HepG2 (cell line): ENCODE measurements at regions not wholly inside any gene's neighbourhood (a gene's known extent, or its start where the extent isn't known, plus 50 kb on each side); places are given as distances from the start of the nearest gene placed in this dataset.

Source experiments
- ATAC-seq: fragments of 200-7000 bp; cut with Tn5 transposase; 3 replicates; pipeline ENCODE4 v1.9.1; 2020; ENCODE audit warnings: mild to moderate bottlenecking, moderate library complexity
- BruUV-seq: library from RNA; stranded (reverse); fragments of 400-500 nt; replicated peaks from 2 replicates; lab custom pipeline; 2021; lab: Mats Ljungman, UMichigan
- CTCF ChIA-PET: fragments of 300-600 bp; formaldehyde crosslinking; extraction: SDS; loops from one replicate; lab custom pipeline; 2021; ENCODE audit warnings: low total read pairs, inconsistent platforms, low intra/inter-chr PET ratio; lab: Yijun Ruan, JAX
- POLR2A ChIA-PET: fragments of 350-600 bp; sonication (Branson Sonifier 250); formaldehyde crosslinking; loops from one replicate; lab custom pipeline; 2020; ENCODE audit warnings: antibody characterized with exemption, inconsistent platforms; lab: Yijun Ruan, JAX
- DNase-seq: peaks from one replicate; pipeline ENCODE4 v3.0.0-alpha.2; 2015; ENCODE audit warnings: low spot score
- FAIRE-seq: peaks from 3 replicates; lab custom pipeline; 2011; peaks lifted over from hg19 to GRCh38; lab: Jason Lieb, UNC
- H2AFZ ChIP-seq: one replicate; pipeline ENCODE4 v1.6.1; 2011; ENCODE audit warnings: low read length, inconsistent platforms
- H3K27ac ChIP-seq: fragments of 300-600 bp; 3 replicates; pipeline ENCODE4 v1.8.0; 2011; ENCODE audit warnings: mixed run types, mild to moderate bottlenecking, mixed read lengths, low read length, inconsistent platforms; ENCODE audit not compliant: insufficient read depth; ENCODE audit errors: extremely low read length
- H3K27me3 ChIP-seq, 2 experiments: fragments of 200-600 bp in 1 of 2; 2 replicates in 1 of 2; 3 replicates in 1 of 2; pipeline versions ENCODE4 v1.6.0 to v1.8.0; 2011; ENCODE audit warnings: low read length in 2 of 2, mild to moderate bottlenecking in 2 of 2, moderate library complexity in 2 of 2, inconsistent platforms in 1 of 2; ENCODE audit not compliant: insufficient read depth in 2 of 2, control insufficient read depth in 1 of 2
- H3K36me3 ChIP-seq, 2 experiments: fragments of 200-600 bp in 1 of 2; replicated peaks in 1 of 2; 2 replicates in 1 of 2; 3 replicates in 1 of 2; pipeline versions ENCODE4 v1.5.1 to v1.8.0; 2011; ENCODE audit warnings: low read length in 2 of 2, inconsistent platforms in 1 of 2; ENCODE audit not compliant: insufficient read depth in 2 of 2, control insufficient read depth in 1 of 2
- H3K4me1 ChIP-seq: 2 replicates; pipeline ENCODE4 v1.5.1; 2012; ENCODE audit warnings: low read length, inconsistent platforms; ENCODE audit not compliant: insufficient read depth
- H3K4me2 ChIP-seq: 2 replicates; pipeline ENCODE4 v1.6.0; 2011; ENCODE audit warnings: low read depth, low read length, inconsistent platforms
- H3K4me3 ChIP-seq, 3 experiments: fragments of 200-600 bp in 1 of 3; sonication (generic), shearing (Covaris generic) in 1 of 3; replicated peaks in 1 of 3; 2 replicates each; pipeline ENCODE4 v1.5.1; 2011 to 2016; ENCODE audit warnings: low read length in 3 of 3, inconsistent platforms in 2 of 3, low read depth in 2 of 3, mild to moderate bottlenecking in 2 of 3, control low read depth in 1 of 3, mixed read lengths in 1 of 3; ENCODE audit not compliant: insufficient read depth in 1 of 3
- H3K79me2 ChIP-seq: one replicate; pipeline ENCODE4 v1.6.1; 2011; ENCODE audit warnings: low read length, inconsistent platforms; ENCODE audit not compliant: insufficient read depth
- H3K9ac ChIP-seq: 2 replicates; pipeline ENCODE4 v1.6.0; 2011; ENCODE audit warnings: mild to moderate bottlenecking, low read depth, low read length, inconsistent platforms; ENCODE audit not compliant: insufficient read depth
- H3K9me3 ChIP-seq: 2 replicates; pipeline ENCODE4 v1.5.1; 2012; ENCODE audit warnings: mild to moderate bottlenecking, low read length
- H4K20me1 ChIP-seq: 2 replicates; pipeline ENCODE4 v1.6.0; 2011; ENCODE audit warnings: inconsistent platforms, mild to moderate bottlenecking, low read length, moderate library complexity; ENCODE audit not compliant: insufficient read depth
- MXD4 ChIP-seq: IDR thresholded peaks from 2 replicates; pipeline ENCODE4 v1.6.1; 2016; ENCODE audit warnings: mild to moderate bottlenecking, missing biosample characterization, missing genetic modification reagents
- NKX3-1 ChIP-seq: sonication (generic); formaldehyde crosslinking; IDR thresholded peaks from 2 replicates; pipeline ENCODE4 v1.5.0; 2020; ENCODE audit warnings: missing genetic modification reagents
- PAF1 ChIP-seq: IDR thresholded peaks from 2 replicates; pipeline ENCODE4 v1.6.1; 2016; ENCODE audit warnings: missing genetic modification reagents, missing compliant biosample characterization
- POLR2A ChIP-seq, 2 experiments: IDR thresholded peaks; 2 replicates each; pipeline ENCODE4 v1.6.1; 2011; ENCODE audit warnings: low read depth in 2 of 2, low read length in 2 of 2, mild to moderate bottlenecking in 1 of 2, moderate library complexity in 1 of 2; ENCODE audit not compliant: insufficient read depth in 1 of 2
- RARG ChIP-seq: sonication (generic); formaldehyde crosslinking; IDR thresholded peaks from 2 replicates; pipeline ENCODE4 v1.4.0; 2020; ENCODE audit warnings: low read depth, mild to moderate bottlenecking, missing genetic modification reagents
- ZFP36 ChIP-seq: fragments of 150-350 bp; IDR thresholded peaks from 2 replicates; pipeline ENCODE4 v1.6.1; 2018; ENCODE audit warnings: borderline replicate concordance, low read length, low read depth; ENCODE audit not compliant: partially characterized antibody
- ZKSCAN5 ChIP-seq: sonication (generic); formaldehyde crosslinking; IDR thresholded peaks from 2 replicates; pipeline ENCODE4 v1.5.1; 2020; ENCODE audit warnings: mild to moderate bottlenecking, missing genetic modification reagents
- WGBS: methylation state at CpG from one replicate; pipeline ENCODE4 v1.1.6; 2017; ENCODE audit warnings: low lambda C conversion rate; 5-methylcytosine and 5-hydroxymethylcytosine counted together
- in situ Hi-C: cut with HindIII; loops from 2 replicates; pipeline ENCODE4 v1.10.0; 2017; ENCODE audit warnings: low pct_unique_long_range_greater_than_20kb; ENCODE audit not compliant: extremely low pct_ligation_motif_present
- intact Hi-C: fragments of 100-400 bp; cut with micrococcal nuclease; formaldehyde crosslinking; loops from one replicate; pipeline ENCODE4 v1.10.0; 2022; ENCODE audit not compliant: unreplicated experiment
- TF ChIP-seq, protein P1 (sequence below): sonication (generic); formaldehyde crosslinking; conservative IDR thresholded peaks from 2 replicates; pipeline ENCODE4 v1.4.0; 2020; ENCODE audit warnings: mild to moderate bottlenecking, missing genetic modification reagents, moderate library complexity
- TF ChIP-seq, protein P2 (sequence below): sonication (generic); formaldehyde crosslinking; IDR thresholded peaks from 2 replicates; pipeline ENCODE4 v1.5.1; 2020; ENCODE audit warnings: missing genetic modification reagents, mild to moderate bottlenecking, borderline replicate concordance

DNA sequence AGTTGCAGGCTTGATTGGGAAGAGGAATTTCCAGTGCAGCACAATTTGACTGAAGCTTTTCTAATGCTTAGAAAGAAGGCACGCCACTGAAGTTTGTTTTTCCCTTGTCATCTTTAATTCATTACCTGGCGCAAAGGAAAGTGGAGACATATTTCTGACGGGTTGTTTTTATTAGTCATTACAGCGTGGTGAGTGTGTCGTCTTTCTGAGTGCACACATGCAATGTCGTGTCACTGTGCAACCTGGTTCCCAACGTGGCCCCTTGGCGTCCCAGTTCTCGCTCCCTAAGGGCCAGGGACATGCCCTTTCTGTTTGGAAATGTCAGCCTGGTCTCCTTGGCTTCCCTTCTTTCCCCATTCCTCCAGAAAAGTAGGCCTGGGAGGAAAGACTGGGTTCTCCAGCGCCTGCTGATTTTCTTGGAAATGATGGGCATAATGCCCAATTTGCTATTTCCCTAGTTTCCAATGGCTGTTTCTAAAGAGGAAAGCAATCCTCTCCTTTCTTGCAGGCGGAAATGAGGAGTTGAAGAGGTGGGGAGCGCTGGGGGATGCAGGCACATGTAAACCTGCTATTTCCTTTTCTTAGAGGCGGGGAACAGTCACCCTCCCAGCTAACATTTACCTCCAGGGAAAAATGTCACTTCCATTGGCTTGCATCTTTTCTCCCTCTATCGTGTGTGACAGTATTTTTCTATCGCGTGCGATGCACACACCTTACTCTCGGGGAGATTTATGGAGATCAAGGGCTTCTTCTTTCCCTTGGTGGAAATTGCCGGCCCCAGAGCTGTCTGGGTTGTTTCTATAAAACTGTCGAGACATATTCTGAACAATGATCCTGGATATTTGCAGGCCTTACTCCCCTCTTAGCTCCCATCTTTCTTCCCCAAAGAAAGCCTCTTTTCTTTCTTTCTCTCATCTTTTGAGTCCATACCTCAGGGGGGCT, 249.8 kb downstream of the ARHGAP12 start:
- Histone ChIP-seq H3K36me3 (no peaks in the 10 kb centered on the region), H2AFZ (no peak overlapping the region), H3K27me3 (peaks cover 0 to 5% of the 10 kb centered on the region in 2 experiments; a peak in 2 of 5 replicates), H3K9ac (no peak overlapping the region), H3K4me3 (no peak overlapping the region), H3K4me2 (no peak overlapping the region), H3K79me2 (no peaks in the 10 kb centered on the region), H3K4me1 (no peaks in the 10 kb centered on the region), H3K9me3 (peaks cover 13% of the 10 kb centered on the region), H3K27ac (no peak overlapping the region), H4K20me1 (no peaks in the 10 kb centered on the region)
- no peak for FAIRE-seq
- in situ Hi-C loops, result no loop called here
- CTCF ChIA-PET, result no interaction called here
- ATAC-seq, result no peak
- no peak for DNase-seq
- 36% methylated on average over 20 of the region's 20 CpGs for WGBS
- BruUV-seq, result no TSS peak
- intact Hi-C loops, result no loop called here
- no peak for TF ChIP-seq ZFP36
- no peak for TF ChIP-seq ZKSCAN5 (CRISPR knock-in tag)
- TF ChIP-seq NKX3-1 (CRISPR knock-in tag), result no peak
- TF ChIP-seq PAF1 (CRISPR knock-in tag), result no peak
- POLR2A ChIA-PET, result no interaction called here

DNA sequence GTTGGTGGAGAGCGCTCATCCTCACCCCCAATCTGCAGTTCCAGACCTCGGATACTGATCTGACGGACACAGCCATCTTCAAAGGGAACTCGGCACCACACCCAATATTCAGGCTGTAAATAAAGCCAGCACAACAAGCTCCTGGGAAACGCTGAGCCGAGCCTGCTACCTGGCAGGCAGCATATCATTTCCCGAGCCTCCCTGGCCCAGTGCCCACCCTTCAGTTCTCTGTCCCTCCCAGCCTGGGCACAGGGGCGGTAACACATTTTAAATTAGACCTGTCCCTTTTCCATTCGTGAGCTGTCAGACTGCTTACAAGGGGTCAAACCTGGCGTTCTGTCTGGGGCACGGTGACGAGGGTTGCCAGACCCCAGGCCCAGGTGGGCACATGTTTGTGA, 250.5 kb downstream of the ARHGAP12 start:
- H4K20me1 ChIP-seq, result no peaks in the 10 kb centered on the region
- in situ Hi-C loops, result no loop called here

More for the DNA sequence above, 250.5 kb downstream of the ARHGAP12 start:
- ATAC-seq, result no peak
- Histone ChIP-seq H3K4me3 (no peak overlapping the region), H2AFZ (no peak overlapping the region)
- WGBS, result 19% methylated on average over 12 of the region's 12 CpGs
- TF ChIP-seq MXD4 (no peak), RARG (no peak), POLR2A (IDR thresholded peaks at IDR 0.05; ENCODE audit: insufficient read depth in 1 of 2, low read depth in 2 of 2, low read length in 2 of 2) (no peak)
- TF ChIP-seq, protein P1, sequence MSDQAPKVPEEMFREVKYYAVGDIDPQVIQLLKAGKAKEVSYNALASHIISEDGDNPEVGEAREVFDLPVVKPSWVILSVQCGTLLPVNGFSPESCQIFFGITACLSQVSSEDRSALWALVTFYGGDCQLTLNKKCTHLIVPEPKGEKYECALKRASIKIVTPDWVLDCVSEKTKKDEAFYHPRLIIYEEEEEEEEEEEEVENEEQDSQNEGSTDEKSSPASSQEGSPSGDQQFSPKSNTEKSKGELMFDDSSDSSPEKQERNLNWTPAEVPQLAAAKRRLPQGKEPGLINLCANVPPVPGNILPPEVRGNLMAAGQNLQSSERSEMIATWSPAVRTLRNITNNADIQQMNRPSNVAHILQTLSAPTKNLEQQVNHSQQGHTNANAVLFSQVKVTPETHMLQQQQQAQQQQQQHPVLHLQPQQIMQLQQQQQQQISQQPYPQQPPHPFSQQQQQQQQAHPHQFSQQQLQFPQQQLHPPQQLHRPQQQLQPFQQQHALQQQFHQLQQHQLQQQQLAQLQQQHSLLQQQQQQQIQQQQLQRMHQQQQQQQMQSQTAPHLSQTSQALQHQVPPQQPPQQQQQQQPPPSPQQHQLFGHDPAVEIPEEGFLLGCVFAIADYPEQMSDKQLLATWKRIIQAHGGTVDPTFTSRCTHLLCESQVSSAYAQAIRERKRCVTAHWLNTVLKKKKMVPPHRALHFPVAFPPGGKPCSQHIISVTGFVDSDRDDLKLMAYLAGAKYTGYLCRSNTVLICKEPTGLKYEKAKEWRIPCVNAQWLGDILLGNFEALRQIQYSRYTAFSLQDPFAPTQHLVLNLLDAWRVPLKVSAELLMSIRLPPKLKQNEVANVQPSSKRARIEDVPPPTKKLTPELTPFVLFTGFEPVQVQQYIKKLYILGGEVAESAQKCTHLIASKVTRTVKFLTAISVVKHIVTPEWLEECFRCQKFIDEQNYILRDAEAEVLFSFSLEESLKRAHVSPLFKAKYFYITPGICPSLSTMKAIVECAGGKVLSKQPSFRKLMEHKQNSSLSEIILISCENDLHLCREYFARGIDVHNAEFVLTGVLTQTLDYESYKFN (CRISPR knock-in tag), result no peak
- TF ChIP-seq, protein P2, sequence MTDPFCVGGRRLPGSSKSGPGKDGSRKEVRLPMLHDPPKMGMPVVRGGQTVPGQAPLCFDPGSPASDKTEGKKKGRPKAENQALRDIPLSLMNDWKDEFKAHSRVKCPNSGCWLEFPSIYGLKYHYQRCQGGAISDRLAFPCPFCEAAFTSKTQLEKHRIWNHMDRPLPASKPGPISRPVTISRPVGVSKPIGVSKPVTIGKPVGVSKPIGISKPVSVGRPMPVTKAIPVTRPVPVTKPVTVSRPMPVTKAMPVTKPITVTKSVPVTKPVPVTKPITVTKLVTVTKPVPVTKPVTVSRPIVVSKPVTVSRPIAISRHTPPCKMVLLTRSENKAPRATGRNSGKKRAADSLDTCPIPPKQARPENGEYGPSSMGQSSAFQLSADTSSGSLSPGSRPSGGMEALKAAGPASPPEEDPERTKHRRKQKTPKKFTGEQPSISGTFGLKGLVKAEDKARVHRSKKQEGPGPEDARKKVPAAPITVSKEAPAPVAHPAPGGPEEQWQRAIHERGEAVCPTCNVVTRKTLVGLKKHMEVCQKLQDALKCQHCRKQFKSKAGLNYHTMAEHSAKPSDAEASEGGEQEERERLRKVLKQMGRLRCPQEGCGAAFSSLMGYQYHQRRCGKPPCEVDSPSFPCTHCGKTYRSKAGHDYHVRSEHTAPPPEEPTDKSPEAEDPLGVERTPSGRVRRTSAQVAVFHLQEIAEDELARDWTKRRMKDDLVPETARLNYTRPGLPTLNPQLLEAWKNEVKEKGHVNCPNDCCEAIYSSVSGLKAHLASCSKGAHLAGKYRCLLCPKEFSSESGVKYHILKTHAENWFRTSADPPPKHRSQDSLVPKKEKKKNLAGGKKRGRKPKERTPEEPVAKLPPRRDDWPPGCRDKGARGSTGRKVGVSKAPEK (CRISPR knock-in tag), result no peak
- TF ChIP-seq, all 625 proteins: peak for 0
- Histone ChIP-seq H3K9me3 (peaks cover 7% of the 10 kb centered on the region), H3K36me3 (no peaks in the 10 kb centered on the region), H3K9ac (no peak overlapping the region), H3K27ac (no peak overlapping the region), H3K4me2 (no peak overlapping the region), H3K27me3 (peaks cover 0 to 5% of the 10 kb centered on the region in 2 experiments; a peak in 2 of 5 replicates), H3K79me2 (no peaks in the 10 kb centered on the region), H3K4me1 (no peaks in the 10 kb centered on the region)
- intact Hi-C loops, result no loop called here
- DNase-seq (no peak), FAIRE-seq (no peak)
- CTCF ChIA-PET, result no interaction called here
- POLR2A ChIA-PET, result no interaction called here
- no TSS peak for BruUV-seq
